H54 (cell line): ENCODE measurements at regions not wholly inside any gene's neighbourhood (a gene's known extent, or its start where the extent isn't known, plus 50 kb on each side); places are given as distances from the start of the nearest gene placed in this dataset.

Experiments
- DNase-seq: peaks from one replicate; pipeline ENCODE4 v3.0.0; 2011; ENCODE audit warnings: low spot score, mixed read lengths; ENCODE audit not compliant: insufficient read length
- FAIRE-seq: peaks from 3 replicates; lab custom pipeline; 2011; peaks lifted over from hg19 to GRCh38; lab: Jason Lieb, UNC
- POLR2A ChIP-seq: IDR thresholded peaks from 2 replicates; pipeline ENCODE4 v1.6.1; 2011; ENCODE audit warnings: low read depth, mild to moderate bottlenecking, low read length

DNA sequence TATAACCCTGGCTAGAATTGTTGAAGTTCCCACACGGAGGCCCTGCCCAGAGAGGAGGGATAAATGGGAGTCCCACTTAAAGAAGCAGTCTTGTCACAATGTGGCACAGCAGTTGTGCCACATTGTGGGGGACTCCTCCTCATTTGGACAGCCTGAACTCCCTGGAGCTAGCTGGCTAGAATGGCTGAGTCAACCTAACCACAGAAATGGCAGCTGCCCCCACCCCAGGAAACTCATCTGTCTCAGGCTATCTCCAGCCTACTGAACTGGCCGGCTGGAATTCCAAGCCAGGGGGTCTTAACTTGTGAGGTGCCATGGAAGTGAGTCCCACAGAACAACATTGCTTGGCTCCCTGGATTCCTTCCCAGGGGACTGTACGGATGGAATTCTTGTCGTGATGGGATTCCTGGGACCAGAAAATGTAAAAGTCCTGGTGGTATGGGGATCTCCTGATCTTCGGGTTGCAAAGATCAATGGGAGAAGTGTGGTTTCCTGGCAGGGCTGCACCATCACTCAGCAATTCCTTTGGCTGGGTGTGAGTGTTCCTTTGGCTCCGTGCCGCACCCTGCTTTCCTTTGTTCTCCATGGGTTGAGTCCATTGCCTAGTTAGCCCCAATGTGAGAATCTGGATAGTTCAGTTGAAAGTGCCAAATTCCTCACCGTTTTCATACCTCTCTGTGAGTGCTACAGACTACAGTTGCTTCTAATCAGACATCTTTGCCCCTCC, 791.2 kb upstream of the FAT3 start:
- DNase-seq: no peak
- no peak for TF ChIP-seq POLR2A
- no peak for FAIRE-seq

- DNase-seq: no peak
- no peak for TF ChIP-seq POLR2A
- no peak for FAIRE-seq
Observed at GRCh38 chr11:91421641-91422040, 803.0 kb upstream of the FAT3 start.

DNA sequence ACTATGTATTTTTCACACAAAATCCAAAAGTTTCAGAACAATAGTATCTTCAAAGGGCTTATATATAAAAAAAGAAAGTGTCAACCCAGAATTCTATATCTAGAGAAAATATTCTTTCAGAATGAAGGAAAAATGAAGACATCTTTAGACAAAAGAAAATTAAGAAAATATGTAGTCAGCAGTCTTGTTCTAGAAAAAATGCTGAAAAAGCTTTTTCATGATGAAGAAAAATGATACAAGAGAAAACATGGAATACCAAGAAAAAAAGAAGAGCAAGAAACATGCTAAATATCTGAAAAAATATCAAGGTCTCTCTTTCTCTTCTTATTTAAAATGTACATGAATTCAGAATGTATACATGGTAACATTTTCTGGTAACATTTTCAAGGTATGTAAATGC, 816.8 kb upstream of the FAT3 start:
- DNase-seq (no peak), FAIRE-seq (no peak)
- no peak for TF ChIP-seq POLR2A

DNA sequence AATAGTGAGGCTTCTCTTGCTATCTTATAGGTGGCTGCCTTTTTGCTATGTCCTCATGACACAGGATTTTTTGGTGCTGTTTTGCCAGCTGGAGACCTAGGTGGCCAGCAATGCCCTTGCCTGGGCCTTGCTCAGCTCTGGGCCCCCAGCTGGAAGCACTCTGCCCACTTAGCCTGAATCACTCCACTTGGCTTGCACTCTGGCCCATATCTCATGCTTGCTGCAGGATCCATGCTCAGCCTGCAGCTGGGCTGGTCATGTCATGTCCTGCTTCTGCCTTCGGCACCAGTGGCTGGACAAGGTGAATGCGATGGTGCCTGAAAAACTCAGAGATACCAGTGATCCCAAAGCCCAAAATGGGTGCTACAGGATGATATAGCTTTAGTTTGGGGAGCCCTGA, 818.6 kb upstream of the FAT3 start:
- TF ChIP-seq POLR2A: no peak
- DNase-seq (no peak), FAIRE-seq (no peak)

GRCh38 chr11:91404344-91404743, 820.3 kb upstream of the FAT3 start:
- FAIRE-seq (no peak), DNase-seq (no peak)
- no peak for TF ChIP-seq POLR2A

DNA sequence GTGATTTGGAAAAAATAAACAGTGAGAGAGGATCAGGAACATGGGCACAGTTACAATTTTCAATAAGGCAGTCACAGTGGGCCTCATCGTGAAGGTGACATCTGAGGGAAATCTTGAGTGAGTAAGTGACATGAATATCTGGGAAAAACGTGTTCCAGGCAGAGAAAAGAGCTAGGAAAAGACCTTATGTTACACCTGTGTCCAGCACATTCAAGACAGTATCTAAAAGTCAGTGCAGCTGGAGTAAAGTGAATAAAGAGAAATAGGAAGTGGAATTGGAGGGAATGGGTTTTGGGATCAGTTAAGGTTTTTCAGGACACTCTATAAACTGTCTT, 827.5 kb upstream of the FAT3 start:
- FAIRE-seq: no peak
- no peak for DNase-seq
- no peak for TF ChIP-seq POLR2A

DNA sequence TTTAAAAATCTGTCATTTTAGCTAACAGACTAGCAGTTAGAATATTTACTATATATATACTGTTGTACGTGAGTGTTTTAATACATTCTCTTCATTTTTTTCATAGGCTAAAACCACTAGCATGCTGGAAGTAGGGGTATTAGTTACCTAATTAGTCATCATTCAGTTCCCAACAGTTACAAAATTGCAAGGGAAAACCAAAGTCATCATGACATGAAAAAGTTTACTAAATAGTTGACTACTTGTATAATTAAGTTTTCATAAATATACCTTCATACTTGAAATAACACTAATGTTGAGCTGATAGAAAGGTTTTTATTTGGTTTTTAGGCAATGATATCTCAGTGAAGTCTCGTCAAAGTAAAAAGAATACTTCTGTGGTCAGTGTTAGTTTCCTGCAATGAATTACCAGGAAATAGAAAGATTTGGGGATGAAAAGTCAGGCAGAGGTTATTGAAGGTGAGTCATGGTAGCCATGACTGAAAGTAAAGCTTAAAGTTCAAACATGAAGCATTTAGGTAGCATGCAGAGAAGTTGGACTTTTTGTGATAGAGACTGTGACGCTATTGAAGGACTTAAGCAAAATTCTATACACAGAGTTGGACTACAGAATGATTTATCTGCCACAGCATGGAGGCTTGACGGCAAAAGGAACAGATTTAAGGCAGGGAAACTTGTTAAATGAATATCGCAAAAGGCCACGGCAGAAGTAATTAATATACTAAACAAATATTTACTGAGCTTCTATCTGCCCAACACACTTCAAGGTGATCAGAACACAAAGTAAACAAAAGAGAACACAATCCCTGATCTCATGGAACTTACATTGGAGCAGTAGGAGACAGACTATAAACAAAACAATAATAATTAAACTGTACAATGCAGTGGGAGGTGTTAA, 828.1 kb upstream of the FAT3 start:
- DNase-seq: no peak
- no peak for FAIRE-seq
- TF ChIP-seq POLR2A: no peak

DNA sequence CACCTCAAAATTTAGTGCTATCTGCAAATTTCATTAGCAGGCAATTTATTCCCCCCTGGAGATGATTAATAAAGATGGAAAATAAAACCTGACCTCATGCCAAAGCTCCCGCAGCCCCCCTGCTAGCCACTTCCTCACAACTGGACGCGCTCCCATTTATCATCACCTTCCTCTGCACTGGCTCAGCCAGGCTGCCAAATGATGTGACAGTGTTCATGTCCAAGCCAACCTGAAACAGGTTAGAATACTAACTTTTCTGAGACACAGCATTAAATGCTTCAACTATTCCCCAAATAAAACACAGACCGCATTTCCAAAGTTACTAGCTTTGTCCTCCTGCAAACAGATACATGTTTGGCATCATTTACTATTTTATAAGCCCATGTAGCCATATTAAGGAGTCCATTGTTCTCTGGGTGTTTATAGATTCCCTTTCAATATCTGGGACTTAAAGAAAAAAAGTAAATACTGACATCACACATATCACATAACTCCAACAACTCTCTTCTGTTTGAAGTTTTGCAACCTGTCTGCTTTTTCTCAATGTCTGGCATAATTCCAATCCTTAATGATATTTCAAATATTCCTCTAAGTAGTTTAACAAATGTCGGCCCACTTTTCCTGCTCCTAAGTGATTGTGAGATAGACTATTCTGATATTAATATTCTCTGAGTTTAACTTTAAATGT, 829.7 kb upstream of the FAT3 start:
- TF ChIP-seq POLR2A: no peak
- FAIRE-seq (no peak), DNase-seq (no peak)

GRCh38 chr11:91394073-91394726, 830.4 kb upstream of the FAT3 start:
- FAIRE-seq (no peak), DNase-seq (no peak)
- no peak for TF ChIP-seq POLR2A

DNA sequence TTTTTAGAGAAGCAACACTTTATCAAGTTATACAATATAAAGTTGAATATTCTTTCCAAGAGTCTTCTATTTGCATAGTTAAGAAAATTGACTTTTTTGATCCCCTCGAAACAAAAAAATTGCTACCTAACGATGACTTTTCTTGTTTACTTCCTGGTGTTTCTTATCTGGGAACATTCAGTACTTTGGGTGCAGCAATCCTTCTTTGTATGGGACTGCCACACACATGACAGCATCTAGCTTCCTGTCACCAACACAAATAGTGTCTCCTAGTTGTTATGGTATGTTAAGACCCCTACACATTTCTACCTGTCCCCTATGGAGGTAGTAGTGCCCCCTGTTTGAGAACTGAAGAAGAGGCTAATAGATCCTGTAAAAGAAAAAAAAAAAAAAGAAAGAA, 841.7 kb upstream of the FAT3 start:
- no peak for TF ChIP-seq POLR2A
- no peak for DNase-seq
- no peak for FAIRE-seq

- no peak for FAIRE-seq
Observed at GRCh38 chr11:91374794-91375193, 849.8 kb upstream of the FAT3 start.

GRCh38 chr11:91373497-91373896, 851.1 kb upstream of the FAT3 start:
- no peak for DNase-seq
- no peak for TF ChIP-seq POLR2A
- FAIRE-seq: no peak

More at GRCh38 chr11:91374794-91375193, 849.8 kb upstream of the FAT3 start:
- DNase-seq: no peak
- no peak for TF ChIP-seq POLR2A

DNA sequence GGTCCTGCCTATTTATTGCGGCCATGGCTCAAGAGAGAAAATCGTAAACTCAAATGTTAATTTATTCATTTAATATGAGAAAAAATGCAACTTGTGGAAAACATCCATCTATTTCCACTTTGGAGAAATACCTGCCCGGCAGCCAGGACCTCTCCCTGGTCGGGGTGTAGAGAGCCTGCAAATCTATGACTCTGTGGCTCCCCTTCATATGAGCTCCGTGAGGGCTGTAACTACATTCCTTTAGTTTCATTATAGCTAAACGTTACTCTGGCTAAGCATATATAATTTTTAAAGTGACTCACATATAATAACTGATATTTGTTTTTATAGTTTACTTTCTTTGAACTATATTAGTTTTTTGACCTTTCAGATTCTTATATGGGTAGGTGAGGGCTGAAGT, 857.8 kb upstream of the FAT3 start:
- FAIRE-seq: no peak
- no peak for TF ChIP-seq POLR2A
- no peak for DNase-seq

DNA sequence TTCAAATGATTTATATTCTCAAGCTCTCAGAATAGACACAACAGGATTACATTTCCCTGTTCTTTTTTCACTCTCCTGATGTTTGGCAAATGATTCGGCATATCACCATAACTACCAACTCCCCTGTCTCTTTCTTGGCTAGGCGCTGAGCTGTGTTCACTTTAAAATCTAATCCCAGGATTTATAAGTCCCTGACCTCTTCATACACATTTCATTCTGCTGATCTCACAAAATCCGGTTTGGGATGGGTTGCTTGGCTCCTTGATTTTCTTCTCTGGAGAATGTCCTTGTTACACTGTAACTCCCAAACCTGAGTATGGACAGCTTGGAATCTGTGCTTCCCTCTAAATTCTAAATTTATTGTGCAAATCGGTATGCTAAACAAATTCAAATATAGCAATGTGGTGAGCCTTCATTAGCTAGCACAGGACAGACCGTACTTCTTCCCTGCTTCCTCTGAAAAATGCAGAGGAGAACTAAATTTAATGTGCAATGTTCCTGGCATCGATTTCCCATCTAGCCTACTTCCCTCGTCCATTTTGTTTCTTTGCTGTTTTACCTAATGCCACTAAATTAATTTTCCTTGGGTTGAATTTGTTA, 858.5 kb upstream of the FAT3 start:
- TF ChIP-seq POLR2A: no peak
- FAIRE-seq: no peak
- DNase-seq: no peak
